Natural killer cell (primary cell): ENCODE measurements at regions not wholly inside any gene's neighbourhood (a gene's known extent, or its start where the extent isn't known, plus 50 kb on each side); places are given as distances from the start of the nearest gene placed in this dataset.

ENCODE experiments used
- ATAC-seq, 3 donors: fragments of 150-1000 bp in 2 of 3; fragments of 200-7000 bp in 1 of 3; cut with Tn5 transposase; 1 replicate in 1 of 3; 2 replicates in 2 of 3; pipeline ENCODE4 v1.10.0; 2021; ENCODE audit warnings: mild to moderate bottlenecking in 2 of 3, moderate library complexity in 2 of 3
- DNase-seq, 2 donors: peaks; one replicate each; pipeline versions ENCODE4 v3.0.0 to v3.0.0-alpha.2; 2013 to 2021; ENCODE audit warnings: mixed read lengths in 1 of 2
- H3K27ac ChIP-seq: one replicate; pipeline ENCODE4 v1.5.1; 2013; ENCODE audit warnings: mild to moderate bottlenecking, low read length
- H3K27me3 ChIP-seq: one replicate; pipeline ENCODE4 v1.6.1; 2013; ENCODE audit warnings: low read length; ENCODE audit not compliant: control insufficient read depth, insufficient read depth
- H3K36me3 ChIP-seq: one replicate; pipeline ENCODE4 v1.6.1; 2013; ENCODE audit warnings: low read length; ENCODE audit not compliant: control insufficient read depth, insufficient read depth
- H3K4me1 ChIP-seq: one replicate; pipeline ENCODE4 v1.6.1; 2013; ENCODE audit warnings: low read length; ENCODE audit not compliant: control insufficient read depth, insufficient read depth
- H3K4me3 ChIP-seq: one replicate; pipeline ENCODE4 v1.5.1; 2013; ENCODE audit warnings: low read length
- H3K9me3 ChIP-seq: one replicate; pipeline ENCODE4 v1.6.1; 2013; ENCODE audit warnings: low read length; ENCODE audit not compliant: control insufficient read depth, insufficient read depth
- H3K27ac Mint-ChIP-seq, 2 donors: one replicate each; pipeline ENCODE4 v1.8.0; 2022; ENCODE audit warnings: mild to moderate bottlenecking in 2 of 2, mixed read lengths in 2 of 2, moderate library complexity in 1 of 2
- H3K27me3 Mint-ChIP-seq, 2 donors: one replicate each; pipeline ENCODE4 v1.8.0; 2022; ENCODE audit warnings: low read depth in 2 of 2, mixed read lengths in 2 of 2
- H3K36me3 Mint-ChIP-seq: one replicate; pipeline ENCODE4 v1.8.0; 2022; ENCODE audit warnings: mixed read lengths
- H3K4me1 Mint-ChIP-seq, 2 donors: one replicate each; pipeline ENCODE4 v1.8.0; 2022; ENCODE audit warnings: mixed read lengths in 2 of 2
- H3K4me3 Mint-ChIP-seq: one replicate; pipeline ENCODE4 v1.8.0; 2022; ENCODE audit warnings: mild to moderate bottlenecking, moderate library complexity, mixed read lengths
- H3K9me3 Mint-ChIP-seq, 2 donors: one replicate each; pipeline ENCODE4 v1.8.0; 2022; ENCODE audit warnings: mixed read lengths in 2 of 2
- CTCF ChIP-seq: fragments of 200-600 bp; IDR thresholded peaks from one replicate; pipeline ENCODE4 v1.8.0; 2022; ENCODE audit warnings: antibody characterized with exemption
- WGBS: methylation state at CpG from one replicate; pipeline ENCODE4 v1.1.7; 2013; ENCODE audit warnings: missing lambda C conversion rate; ENCODE audit not compliant: insufficient coverage; 5-methylcytosine and 5-hydroxymethylcytosine counted together
- intact Hi-C: fragments of 100-400 bp; cut with micrococcal nuclease; formaldehyde crosslinking; loops from one replicate; pipeline ENCODE4 v1.14.2; 2022

- ATAC-seq (no peak), DNase-seq (no peak)
- Histone ChIP-seq H3K27me3 (no peaks in the 10 kb centered on the region), H3K4me1 (no peaks in the 10 kb centered on the region), H3K9me3 (no peaks in the 10 kb centered on the region), H3K36me3 (no peaks in the 10 kb centered on the region), H3K27ac (no peak overlapping the region), H3K4me3 (no peak overlapping the region)
- Mint-ChIP-seq H3K36me3 (no peaks in the 10 kb centered on the region), H3K27ac (no peak overlapping the region), H3K9me3 (peaks cover 2 to 6% of the 10 kb centered on the region in 2 donors), H3K27me3 (no peaks in the 10 kb centered on the region), H3K4me1 (no peaks in the 10 kb centered on the region), H3K4me3 (no peak overlapping the region)
- intact Hi-C loops, result no loop called here
- no peak for TF ChIP-seq CTCF
- 88% methylated on average over 4 of the region's 5 CpGs for WGBS
These were observed 471.5 kb downstream of the EPM2A start for GRCh38 chr6:145263778-145264211.

GRCh38 chr6:145266432-145267075 lies 468.8 kb downstream of the EPM2A start:
- no peaks in the 10 kb centered on the region for H3K9me3 ChIP-seq
- H3K27me3 ChIP-seq, result no peaks in the 10 kb centered on the region
- TF ChIP-seq CTCF, result no peak
- no peaks in the 10 kb centered on the region for H3K4me1 ChIP-seq
- DNase-seq, result no peak
- H3K36me3 ChIP-seq, result no peaks in the 10 kb centered on the region
- ATAC-seq, result no peak
- Mint-ChIP-seq H3K27me3 (no peaks in the 10 kb centered on the region), H3K36me3 (no peaks in the 10 kb centered on the region), H3K9me3 (peaks cover 2 to 4% of the 10 kb centered on the region in 2 donors), H3K4me1 (no peaks in the 10 kb centered on the region), H3K4me3 (no peak overlapping the region), H3K27ac (no peak overlapping the region)
- H3K27ac ChIP-seq, result no peak overlapping the region
- intact Hi-C loops, result no loop called here
- 75% methylated on average over 5 of the region's 6 CpGs for WGBS
- no peak overlapping the region for H3K4me3 ChIP-seq

GRCh38 chr6:145267076-145267867 lies 468.0 kb downstream of the EPM2A start:
- Histone ChIP-seq H3K4me1 (no peaks in the 10 kb centered on the region), H3K36me3 (no peaks in the 10 kb centered on the region), H3K27me3 (no peaks in the 10 kb centered on the region), H3K4me3 (no peak overlapping the region), H3K9me3 (no peaks in the 10 kb centered on the region), H3K27ac (no peak overlapping the region)
- Mint-ChIP-seq H3K27me3 (no peaks in the 10 kb centered on the region), H3K4me3 (no peak overlapping the region), H3K9me3 (peaks cover 2 to 4% of the 10 kb centered on the region in 2 donors), H3K27ac (no peak overlapping the region), H3K36me3 (no peaks in the 10 kb centered on the region), H3K4me1 (no peaks in the 10 kb centered on the region)
- 82% methylated on average over 4 of the region's 5 CpGs for WGBS
- DNase-seq, result no peak
- intact Hi-C loops, result no loop called here
- no peak for TF ChIP-seq CTCF
- ATAC-seq, result no peak
